ENCODE measurements at regions not wholly inside any gene's neighbourhood (a gene's known extent, or its start where the extent isn't known, plus 50 kb on each side); places are given as distances from the start of the nearest gene placed in this dataset.

DNA sequence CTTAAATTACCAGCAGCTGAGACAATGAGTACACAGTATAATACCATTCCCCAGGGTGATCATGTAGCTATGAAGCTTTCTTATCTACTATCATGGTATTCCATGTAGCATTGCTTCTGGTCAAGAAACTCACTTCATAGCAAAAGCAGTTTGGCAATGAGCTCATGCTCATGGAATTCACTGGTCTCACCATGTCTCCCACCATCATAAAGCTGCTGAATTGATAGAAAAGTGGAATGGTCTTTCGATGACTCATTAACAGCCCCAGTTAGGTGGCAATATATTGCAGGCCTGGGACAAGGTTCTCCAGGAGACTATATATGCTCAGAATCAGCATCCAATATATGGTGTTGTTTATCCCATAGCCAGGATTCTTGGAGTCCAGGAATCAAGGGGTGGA, 553.7 kb downstream of the FOXG1 start:
- no peaks in the 10 kb centered on the region for H3K27me3 Mint-ChIP-seq
- peaks cover 3 to 31% (median 12%) of the 10 kb centered on the region in 7 donors for H3K9me3 Mint-ChIP-seq
- no peaks in the 10 kb centered on the region for H3K27me3 ChIP-seq (ENCODE audit: control insufficient read depth, insufficient read depth, low read length)
- ATAC-seq (ENCODE audit: low read depth in 2 of 2) (no peak), DNase-seq (no peak)
- peaks cover 17 to 25% of the 10 kb centered on the region in 2 experiments for H3K9me3 ChIP-seq (ENCODE audit: control insufficient read depth in 2 of 2, low read length in 2 of 2)
- no peaks in the 10 kb centered on the region for H3K4me1 ChIP-seq (ENCODE audit: control insufficient read depth, insufficient read depth, low read length, poor library complexity, severe bottlenecking)
- no peak overlapping the region for H3K27ac ChIP-seq (ENCODE audit: insufficient read depth, low read length, poor library complexity, severe bottlenecking)
- H3K4me3 ChIP-seq (ENCODE audit: low read depth, low read length), result no peak overlapping the region
- no peak overlapping the region for H3K4me3 Mint-ChIP-seq
- no peak overlapping the region for H3K27ac Mint-ChIP-seq
- no peaks in the 10 kb centered on the region for H3K36me3 Mint-ChIP-seq
- H3K36me3 ChIP-seq (ENCODE audit: control insufficient read depth, insufficient read depth, low read length), result no peaks in the 10 kb centered on the region
- no peaks in the 10 kb centered on the region for H3K4me1 Mint-ChIP-seq

DNA sequence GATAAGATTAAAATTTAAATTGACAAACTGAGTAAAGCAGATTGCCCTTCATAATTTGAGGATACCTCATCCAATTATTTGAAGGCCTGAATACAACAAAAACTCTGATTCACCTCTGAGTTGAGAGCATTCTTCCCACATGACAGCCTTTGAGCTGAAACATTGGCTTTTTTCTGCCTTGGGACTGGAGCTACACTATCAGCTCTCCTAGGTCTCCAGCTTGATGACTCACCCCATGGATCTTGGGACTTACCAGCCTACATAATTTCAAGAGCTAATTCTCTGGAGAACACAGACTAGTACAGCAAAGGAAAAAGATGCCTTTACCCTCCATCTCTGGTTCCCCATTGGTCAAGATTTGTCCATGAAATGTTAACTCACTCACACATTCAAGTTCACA, 555.1 kb downstream of the FOXG1 start:
- Mint-ChIP-seq H3K36me3 (no peaks in the 10 kb centered on the region), H3K27ac (no peak overlapping the region), H3K4me1 (no peaks in the 10 kb centered on the region), H3K27me3 (no peaks in the 10 kb centered on the region), H3K9me3 (peaks cover 3 to 31% (median 14%) of the 10 kb centered on the region in 7 donors), H3K4me3 (no peak overlapping the region)
- Histone ChIP-seq H3K27me3 (ENCODE audit: control insufficient read depth, insufficient read depth, low read length) (no peaks in the 10 kb centered on the region), H3K4me1 (ENCODE audit: control insufficient read depth, insufficient read depth, low read length, poor library complexity, severe bottlenecking) (no peaks in the 10 kb centered on the region), H3K36me3 (ENCODE audit: control insufficient read depth, insufficient read depth, low read length) (no peaks in the 10 kb centered on the region), H3K27ac (ENCODE audit: insufficient read depth, low read length, poor library complexity, severe bottlenecking) (no peak overlapping the region), H3K4me3 (ENCODE audit: low read depth, low read length) (no peak overlapping the region), H3K9me3 (ENCODE audit: control insufficient read depth in 2 of 2, low read length in 2 of 2) (peaks cover 16 to 25% of the 10 kb centered on the region in 2 experiments)
- ATAC-seq (ENCODE audit: low read depth in 2 of 2) (no peak), DNase-seq (no peak)

DNA sequence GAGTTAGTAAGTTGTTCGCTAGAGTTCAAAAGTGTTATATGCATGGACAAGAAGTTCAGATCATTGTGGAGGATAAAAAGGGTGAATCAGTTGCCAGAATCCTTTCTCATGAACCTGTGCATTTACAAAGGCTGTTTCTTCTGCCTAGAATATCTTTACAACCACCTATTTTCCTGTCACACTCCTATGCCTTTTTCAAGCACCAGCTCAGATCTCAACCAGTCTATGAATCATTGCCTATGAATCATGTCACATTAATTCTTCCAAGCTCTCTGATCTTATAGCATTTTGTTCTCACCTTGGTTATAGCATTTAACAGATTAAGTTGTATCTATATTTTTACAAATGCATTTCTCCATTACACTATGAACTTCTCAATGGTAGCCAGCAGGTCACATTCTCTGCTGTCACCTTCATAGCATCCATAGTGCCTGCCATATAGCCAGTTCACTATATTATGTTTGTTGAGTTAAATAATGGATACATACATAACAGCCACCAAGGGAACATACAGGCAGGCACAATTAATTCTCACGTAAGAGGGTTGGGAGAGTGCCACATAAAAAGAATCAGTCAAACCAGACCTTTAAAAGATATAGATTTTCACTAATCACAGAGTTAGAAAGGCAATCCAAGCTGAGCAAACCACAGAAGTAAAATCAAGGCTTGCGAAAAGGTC, 573.0 kb downstream of the FOXG1 start:
- no peaks in the 10 kb centered on the region for H3K36me3 ChIP-seq (ENCODE audit: control insufficient read depth, insufficient read depth, low read length)
- Mint-ChIP-seq H3K9me3 (peaks cover 2 to 25% (median 11%) of the 10 kb centered on the region in 7 donors), H3K4me3 (no peak overlapping the region), H3K36me3 (no peaks in the 10 kb centered on the region), H3K27ac (no peak overlapping the region), H3K4me1 (no peaks in the 10 kb centered on the region), H3K27me3 (no peaks in the 10 kb centered on the region)
- DNase-seq (no peak), ATAC-seq (ENCODE audit: low read depth in 2 of 2) (no peak)
- H3K27me3 ChIP-seq (ENCODE audit: control insufficient read depth, insufficient read depth, low read length), result no peaks in the 10 kb centered on the region
- H3K27ac ChIP-seq (ENCODE audit: insufficient read depth, low read length, poor library complexity, severe bottlenecking), result no peak overlapping the region
- peaks cover 4 to 5% of the 10 kb centered on the region in 2 experiments for H3K9me3 ChIP-seq (ENCODE audit: control insufficient read depth in 2 of 2, low read length in 2 of 2)
- H3K4me1 ChIP-seq (ENCODE audit: control insufficient read depth, insufficient read depth, low read length, poor library complexity, severe bottlenecking), result no peaks in the 10 kb centered on the region
- no peak overlapping the region for H3K4me3 ChIP-seq (ENCODE audit: low read depth, low read length)

DNA sequence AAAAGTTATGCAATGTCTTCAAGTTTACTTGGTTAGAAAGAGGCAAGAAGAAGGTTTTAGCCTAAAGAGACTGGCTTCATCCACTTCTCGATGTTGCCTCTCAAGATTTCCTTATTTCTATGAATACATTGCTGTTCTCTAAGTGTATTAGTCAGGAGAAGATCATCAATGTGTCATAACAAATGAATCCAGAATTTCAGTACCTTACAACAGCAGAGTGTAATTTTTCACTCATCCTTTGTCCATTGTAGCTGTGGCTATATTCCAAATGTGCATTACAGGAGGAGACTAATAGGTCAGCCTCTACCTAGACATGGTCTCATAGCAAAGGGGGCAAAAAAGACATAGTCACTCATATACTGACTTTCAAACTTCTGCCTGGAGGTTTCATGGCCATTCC, 579.1 kb downstream of the PRKD1 start:
- Histone ChIP-seq H3K9me3 (ENCODE audit: control insufficient read depth in 2 of 2, low read length in 2 of 2) (peaks cover 0 to 4% of the 10 kb centered on the region in 2 experiments), H3K36me3 (ENCODE audit: control insufficient read depth, insufficient read depth, low read length) (no peaks in the 10 kb centered on the region), H3K4me1 (ENCODE audit: control insufficient read depth, insufficient read depth, low read length, poor library complexity, severe bottlenecking) (no peaks in the 10 kb centered on the region), H3K4me3 (ENCODE audit: low read depth, low read length) (no peak overlapping the region), H3K27me3 (ENCODE audit: control insufficient read depth, insufficient read depth, low read length) (no peaks in the 10 kb centered on the region), H3K27ac (ENCODE audit: insufficient read depth, low read length, poor library complexity, severe bottlenecking) (no peak overlapping the region)
- no peak overlapping the region for H3K4me3 Mint-ChIP-seq
- ATAC-seq (ENCODE audit: low read depth in 2 of 2), result no peak
- no peaks in the 10 kb centered on the region for H3K36me3 Mint-ChIP-seq
- no peaks in the 10 kb centered on the region for H3K27me3 Mint-ChIP-seq
- DNase-seq, result no peak
- H3K27ac Mint-ChIP-seq, result no peak overlapping the region
- no peaks in the 10 kb centered on the region for H3K4me1 Mint-ChIP-seq
- H3K9me3 Mint-ChIP-seq, result peaks cover 0 to 24% (median 3%) of the 10 kb centered on the region in 7 donors

DNA sequence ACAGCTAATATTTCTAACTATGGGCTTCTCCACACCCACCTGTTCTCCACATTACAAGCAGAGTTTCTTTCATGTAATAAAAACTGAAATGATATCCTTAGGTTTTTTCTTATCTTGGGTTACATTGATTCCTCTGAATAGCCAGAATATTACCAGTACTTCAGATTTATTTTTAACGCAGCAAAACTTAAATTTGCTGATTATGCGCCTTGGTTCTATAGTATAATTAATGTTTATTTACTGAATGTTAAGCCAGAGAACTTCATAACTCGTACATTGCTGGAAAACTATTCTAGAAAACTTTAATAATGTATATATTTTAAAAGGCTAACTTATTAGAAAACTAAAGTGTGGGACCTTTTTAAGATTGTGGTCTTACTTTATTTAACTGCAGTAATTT, 577.2 kb downstream of the PRKD1 start:
- no peaks in the 10 kb centered on the region for H3K27me3 Mint-ChIP-seq
- Histone ChIP-seq H3K36me3 (ENCODE audit: control insufficient read depth, insufficient read depth, low read length) (no peaks in the 10 kb centered on the region), H3K4me1 (ENCODE audit: control insufficient read depth, insufficient read depth, low read length, poor library complexity, severe bottlenecking) (no peaks in the 10 kb centered on the region), H3K27me3 (ENCODE audit: control insufficient read depth, insufficient read depth, low read length) (no peaks in the 10 kb centered on the region), H3K4me3 (ENCODE audit: low read depth, low read length) (no peak overlapping the region), H3K9me3 (ENCODE audit: control insufficient read depth in 2 of 2, low read length in 2 of 2) (peaks cover 0 to 4% of the 10 kb centered on the region in 2 experiments), H3K27ac (ENCODE audit: insufficient read depth, low read length, poor library complexity, severe bottlenecking) (no peak overlapping the region)
- DNase-seq, result no peak
- H3K4me1 Mint-ChIP-seq, result no peaks in the 10 kb centered on the region
- no peaks in the 10 kb centered on the region for H3K36me3 Mint-ChIP-seq
- H3K27ac Mint-ChIP-seq, result no peak overlapping the region
- no peak overlapping the region for H3K4me3 Mint-ChIP-seq
- no peak for ATAC-seq (ENCODE audit: low read depth in 2 of 2)
- peaks cover 0 to 23% (median 5%) of the 10 kb centered on the region in 7 donors for H3K9me3 Mint-ChIP-seq

DNA sequence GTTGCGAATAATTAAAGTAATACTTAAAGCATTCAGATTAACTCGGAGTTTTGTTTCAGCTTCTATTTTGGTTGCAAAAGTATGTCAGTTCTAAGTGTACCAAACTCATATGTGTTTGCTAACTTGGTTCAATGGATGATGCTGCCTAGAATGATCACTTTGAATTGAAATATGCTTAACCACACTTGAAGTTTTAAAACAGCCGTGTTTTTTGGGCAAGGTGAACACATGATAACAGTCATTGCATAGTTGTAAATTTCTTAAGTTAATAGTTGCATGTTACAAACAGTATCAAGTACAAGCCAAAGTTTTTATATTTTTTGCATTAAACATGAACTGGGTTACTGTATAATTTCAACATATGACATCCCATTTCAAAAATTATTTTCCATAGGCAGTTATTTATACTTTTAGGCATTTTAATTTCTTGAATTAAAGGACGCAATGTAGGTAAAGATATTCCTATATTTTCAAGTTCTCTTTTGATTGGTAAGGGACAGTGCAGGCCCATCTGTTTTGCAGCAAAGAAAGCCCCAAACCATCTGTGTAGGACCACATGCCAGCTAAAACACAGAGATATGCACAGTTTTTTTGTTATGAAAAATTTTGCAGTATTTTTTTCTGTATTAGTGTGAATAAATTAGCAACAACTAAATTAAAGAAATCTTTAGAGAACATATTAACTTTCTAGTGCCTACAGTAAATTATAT, 575.5 kb downstream of the PRKD1 start:
- Histone ChIP-seq H3K36me3 (ENCODE audit: control insufficient read depth, insufficient read depth, low read length) (no peaks in the 10 kb centered on the region), H3K27ac (ENCODE audit: insufficient read depth, low read length, poor library complexity, severe bottlenecking) (no peak overlapping the region), H3K27me3 (ENCODE audit: control insufficient read depth, insufficient read depth, low read length) (no peaks in the 10 kb centered on the region), H3K4me3 (ENCODE audit: low read depth, low read length) (no peak overlapping the region), H3K4me1 (ENCODE audit: control insufficient read depth, insufficient read depth, low read length, poor library complexity, severe bottlenecking) (no peaks in the 10 kb centered on the region), H3K9me3 (ENCODE audit: control insufficient read depth in 2 of 2, low read length in 2 of 2) (peaks cover 1 to 7% of the 10 kb centered on the region in 2 experiments)
- ATAC-seq (ENCODE audit: low read depth in 2 of 2), result no peak
- Mint-ChIP-seq H3K4me1 (no peaks in the 10 kb centered on the region), H3K9me3 (peaks cover 0 to 24% (median 7%) of the 10 kb centered on the region in 7 donors), H3K27ac (no peak overlapping the region), H3K27me3 (no peaks in the 10 kb centered on the region), H3K4me3 (no peak overlapping the region), H3K36me3 (no peaks in the 10 kb centered on the region)
- no peak for DNase-seq

DNA sequence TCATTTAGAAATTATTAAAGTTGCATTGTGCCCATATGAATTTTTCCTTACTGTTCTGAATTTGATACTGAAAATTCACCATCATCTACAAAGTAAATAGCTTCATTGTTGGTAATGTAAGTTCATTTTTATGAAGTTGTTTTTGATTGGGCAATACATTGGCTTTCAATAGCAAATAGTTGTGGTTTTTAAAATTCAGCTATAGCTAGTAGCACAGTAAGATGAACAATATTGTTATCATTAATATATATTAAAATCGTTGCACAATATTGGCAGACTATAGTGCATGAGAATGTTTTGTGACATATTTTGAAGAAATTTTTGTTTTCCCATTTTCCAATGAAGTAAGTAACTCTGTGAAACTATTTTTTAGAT, 575.0 kb downstream of the PRKD1 start:
- Mint-ChIP-seq H3K27ac (no peak overlapping the region), H3K36me3 (no peaks in the 10 kb centered on the region), H3K4me1 (no peaks in the 10 kb centered on the region), H3K4me3 (no peak overlapping the region), H3K9me3 (peaks cover 0 to 24% (median 7%) of the 10 kb centered on the region in 7 donors), H3K27me3 (no peaks in the 10 kb centered on the region)
- no peaks in the 10 kb centered on the region for H3K4me1 ChIP-seq (ENCODE audit: control insufficient read depth, insufficient read depth, low read length, poor library complexity, severe bottlenecking)
- H3K27ac ChIP-seq (ENCODE audit: insufficient read depth, low read length, poor library complexity, severe bottlenecking), result no peak overlapping the region
- H3K36me3 ChIP-seq (ENCODE audit: control insufficient read depth, insufficient read depth, low read length), result no peaks in the 10 kb centered on the region
- DNase-seq (no peak), ATAC-seq (ENCODE audit: low read depth in 2 of 2) (no peak)
- no peaks in the 10 kb centered on the region for H3K27me3 ChIP-seq (ENCODE audit: control insufficient read depth, insufficient read depth, low read length)
- H3K9me3 ChIP-seq (ENCODE audit: control insufficient read depth in 2 of 2, low read length in 2 of 2), result peaks cover 3 to 10% of the 10 kb centered on the region in 2 experiments
- H3K4me3 ChIP-seq (ENCODE audit: low read depth, low read length), result no peak overlapping the region

DNA sequence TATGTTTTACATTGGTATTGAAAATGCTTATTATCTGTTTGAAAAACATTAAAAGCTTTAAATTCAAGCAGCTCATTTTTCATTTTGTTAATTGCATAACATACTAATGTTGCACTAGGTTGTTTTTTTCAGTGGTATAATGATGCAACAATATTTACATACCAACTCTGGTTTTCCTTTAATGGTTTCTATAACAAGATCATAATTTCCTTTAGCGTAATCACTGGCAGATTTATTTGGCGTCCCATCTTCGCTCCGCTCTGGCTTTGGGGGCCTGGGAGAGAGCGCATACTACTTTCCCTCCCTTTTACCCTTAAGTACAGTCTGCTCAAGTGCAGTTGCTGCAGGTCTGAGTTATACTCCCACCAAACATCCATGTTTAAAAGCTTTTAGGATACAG, 574.1 kb downstream of the PRKD1 start:
- no peaks in the 10 kb centered on the region for H3K27me3 ChIP-seq (ENCODE audit: control insufficient read depth, insufficient read depth, low read length)
- Mint-ChIP-seq H3K9me3 (peaks cover 0 to 19% (median 7%) of the 10 kb centered on the region in 7 donors), H3K36me3 (no peaks in the 10 kb centered on the region), H3K4me3 (no peak overlapping the region), H3K27me3 (no peaks in the 10 kb centered on the region), H3K4me1 (no peaks in the 10 kb centered on the region), H3K27ac (no peak overlapping the region)
- H3K9me3 ChIP-seq (ENCODE audit: control insufficient read depth in 2 of 2, low read length in 2 of 2), result peaks cover 3 to 12% of the 10 kb centered on the region in 2 experiments
- ATAC-seq (ENCODE audit: low read depth in 2 of 2) (no peak), DNase-seq (no peak)
- H3K27ac ChIP-seq (ENCODE audit: insufficient read depth, low read length, poor library complexity, severe bottlenecking), result no peak overlapping the region
- no peaks in the 10 kb centered on the region for H3K4me1 ChIP-seq (ENCODE audit: control insufficient read depth, insufficient read depth, low read length, poor library complexity, severe bottlenecking)
- no peaks in the 10 kb centered on the region for H3K36me3 ChIP-seq (ENCODE audit: control insufficient read depth, insufficient read depth, low read length)
- H3K4me3 ChIP-seq (ENCODE audit: low read depth, low read length), result no peak overlapping the region
